ENCODE measurements at regions not wholly inside any gene's neighbourhood (a gene's known extent, or its start where the extent isn't known, plus 50 kb on each side); places are given as distances from the start of the nearest gene placed in this dataset.

DNA sequence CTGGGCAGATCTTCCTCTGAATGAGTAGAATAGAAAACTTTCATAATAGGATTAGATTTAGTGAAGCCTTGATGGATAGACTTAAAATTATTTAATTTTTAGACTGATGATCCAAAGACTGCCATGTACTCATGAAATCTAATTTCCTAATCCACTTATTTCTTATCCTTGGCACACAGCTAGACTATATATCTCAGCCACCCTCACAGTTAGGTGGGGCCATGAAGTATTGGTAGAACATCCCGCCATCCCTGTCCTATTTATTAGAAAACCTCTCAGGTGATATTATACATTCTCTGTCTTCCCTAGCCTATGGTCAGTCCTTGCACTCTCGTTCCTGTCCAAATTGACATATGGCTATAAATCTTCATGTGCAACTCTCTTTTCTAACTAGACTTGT is 110.9 kb downstream of the FAM170A start:
- TF ChIP-seq, protein P1, sequence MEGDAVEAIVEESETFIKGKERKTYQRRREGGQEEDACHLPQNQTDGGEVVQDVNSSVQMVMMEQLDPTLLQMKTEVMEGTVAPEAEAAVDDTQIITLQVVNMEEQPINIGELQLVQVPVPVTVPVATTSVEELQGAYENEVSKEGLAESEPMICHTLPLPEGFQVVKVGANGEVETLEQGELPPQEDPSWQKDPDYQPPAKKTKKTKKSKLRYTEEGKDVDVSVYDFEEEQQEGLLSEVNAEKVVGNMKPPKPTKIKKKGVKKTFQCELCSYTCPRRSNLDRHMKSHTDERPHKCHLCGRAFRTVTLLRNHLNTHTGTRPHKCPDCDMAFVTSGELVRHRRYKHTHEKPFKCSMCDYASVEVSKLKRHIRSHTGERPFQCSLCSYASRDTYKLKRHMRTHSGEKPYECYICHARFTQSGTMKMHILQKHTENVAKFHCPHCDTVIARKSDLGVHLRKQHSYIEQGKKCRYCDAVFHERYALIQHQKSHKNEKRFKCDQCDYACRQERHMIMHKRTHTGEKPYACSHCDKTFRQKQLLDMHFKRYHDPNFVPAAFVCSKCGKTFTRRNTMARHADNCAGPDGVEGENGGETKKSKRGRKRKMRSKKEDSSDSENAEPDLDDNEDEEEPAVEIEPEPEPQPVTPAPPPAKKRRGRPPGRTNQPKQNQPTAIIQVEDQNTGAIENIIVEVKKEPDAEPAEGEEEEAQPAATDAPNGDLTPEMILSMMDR (IDR thresholded peaks at IDR 0.05) = no peak
- no peak for TF ChIP-seq POLR2A (IDR thresholded peaks at IDR 0.05)
